GM12878 (cell line): ENCODE measurements at regions not wholly inside any gene's neighbourhood (a gene's known extent, or its start where the extent isn't known, plus 50 kb on each side); places are given as distances from the start of the nearest gene placed in this dataset.

Experiments used
- EGR1 ChIP-seq, 2 experiments: IDR thresholded peaks; 1 replicate in 1 of 2; 2 replicates in 1 of 2; pipeline ENCODE4 v1.6.1; 2011 to 2012; ENCODE audit warnings: low read depth in 2 of 2, low read length in 2 of 2, borderline replicate concordance in 1 of 2, mild to moderate bottlenecking in 1 of 2, moderate library complexity in 1 of 2
- REST ChIP-seq: IDR thresholded peaks from 2 replicates; pipeline ENCODE4 v1.6.1; 2012; ENCODE audit warnings: mild to moderate bottlenecking, low read depth, low read length
- ZBTB40 ChIP-seq: fragments of 450-650 bp; IDR thresholded peaks from 2 replicates; pipeline ENCODE4 v1.6.1; 2016; ENCODE audit warnings: mild to moderate bottlenecking, moderate library complexity, borderline replicate concordance
- ZNF207 ChIP-seq: fragments of 450-650 bp; IDR thresholded peaks from 2 replicates; pipeline ENCODE4 v1.6.1; 2014; ENCODE audit warnings: antibody characterized with exemption, mild to moderate bottlenecking, borderline replicate concordance
- TF ChIP-seq, protein P1 (sequence below): IDR thresholded peaks from 2 replicates; pipeline ENCODE4 v1.6.1; 2012; ENCODE audit warnings: low read depth, low read length, improper control_type of control experiment

- TF ChIP-seq EGR1 (IDR thresholded peaks at IDR 0.05; ENCODE audit: borderline replicate concordance in 1 of 2, low read depth in 2 of 2, low read length in 2 of 2) (no peak), REST (no peak), ZBTB40 (no peak), ZNF207 (no peak)
- TF ChIP-seq, protein P1, sequence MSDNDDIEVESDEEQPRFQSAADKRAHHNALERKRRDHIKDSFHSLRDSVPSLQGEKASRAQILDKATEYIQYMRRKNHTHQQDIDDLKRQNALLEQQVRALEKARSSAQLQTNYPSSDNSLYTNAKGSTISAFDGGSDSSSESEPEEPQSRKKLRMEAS, result no peak
Observed at GRCh38 chr17:53668854-53669253, 153.9 kb upstream of the KIF2B start.
